Thyroid gland (tissue), 4 donors: ENCODE measurements at regions not wholly inside any gene's neighbourhood (a gene's known extent, or its start where the extent isn't known, plus 50 kb on each side); places are given as distances from the start of the nearest gene placed in this dataset.
"Not testable (repeated sequence)": the region's sequence is repeated elsewhere in the genome, so short reads cannot be mapped to it uniquely, and the experiment has no call there.

ENCODE experiments used
- DNase-seq, 2 donors: peaks; one replicate each; pipeline ENCODE4 v3.0.0-alpha.2; 2019
- H3K27ac ChIP-seq, 3 donors: fragments of 200-600 bp; sonication (generic); 1 replicate in 2 of 3; 2 replicates in 1 of 3; pipeline ENCODE4 v1.5.1; 2016 to 2019; ENCODE audit warnings: mild to moderate bottlenecking in 1 of 3, moderate library complexity in 1 of 3
- H3K27me3 ChIP-seq: fragments of 200-600 bp; sonication (generic); one replicate; pipeline ENCODE4 v1.5.1; 2019
- H3K36me3 ChIP-seq, 2 donors: fragments of 200-600 bp; sonication (generic); one replicate each; pipeline ENCODE4 v1.5.1; 2016 to 2019
- H3K4me1 ChIP-seq, 2 donors: fragments of 200-600 bp; sonication (generic); one replicate each; pipeline ENCODE4 v1.5.1; 2017 to 2019
- H3K4me3 ChIP-seq, 3 donors: fragments of 200-600 bp; sonication (generic); replicated peaks in 1 of 3; 1 replicate in 2 of 3; 2 replicates in 1 of 3; pipeline ENCODE4 v1.5.1; 2016; ENCODE audit warnings: mild to moderate bottlenecking in 1 of 3
- H3K9me3 ChIP-seq: fragments of 200-600 bp; sonication (generic); one replicate; pipeline ENCODE4 v1.5.1; 2017
- POLR2A ChIP-seq, 2 donors: fragments of 450-650 bp; IDR thresholded peaks; one replicate each; pipeline ENCODE4 v1.6.1; 2017; ENCODE audit warnings: antibody characterized with exemption in 2 of 2, mild to moderate bottlenecking in 2 of 2, moderate library complexity in 1 of 2
- WGBS, 2 donors: methylation state at CpG; one replicate each; pipeline ENCODE4 v1.1.5; 2017; 5-methylcytosine and 5-hydroxymethylcytosine counted together
- intact Hi-C: fragments of 100-400 bp; cut with DNase I; formaldehyde crosslinking; loops from one replicate; pipeline ENCODE4 v1.15.1; 2023
- TF ChIP-seq, protein P1 (sequence below), 6 experiments: fragments of 200-600 bp in 3 of 6; fragments of 450-650 bp in 3 of 6; sonication (generic) in 3 of 6; IDR thresholded peaks; one replicate each; pipeline ENCODE4 v1.5.1; 2016 to 2019; ENCODE audit warnings: antibody characterized with exemption in 6 of 6, mild to moderate bottlenecking in 2 of 6, inconsistent platforms in 1 of 6, moderate library complexity in 1 of 6

- no peak overlapping the region for H3K4me3 ChIP-seq
- no peaks in the 10 kb centered on the region for H3K9me3 ChIP-seq
- H3K27ac ChIP-seq, result no peak overlapping the region
- DNase-seq, result no peak
- WGBS, 2 donors, result 100% methylated on average over 2 of the region's 2 CpGs; no CpG with 5 or more reads in 1 of the 2 donors
- H3K27me3 ChIP-seq, result no peaks in the 10 kb centered on the region
- TF ChIP-seq, protein P1, sequence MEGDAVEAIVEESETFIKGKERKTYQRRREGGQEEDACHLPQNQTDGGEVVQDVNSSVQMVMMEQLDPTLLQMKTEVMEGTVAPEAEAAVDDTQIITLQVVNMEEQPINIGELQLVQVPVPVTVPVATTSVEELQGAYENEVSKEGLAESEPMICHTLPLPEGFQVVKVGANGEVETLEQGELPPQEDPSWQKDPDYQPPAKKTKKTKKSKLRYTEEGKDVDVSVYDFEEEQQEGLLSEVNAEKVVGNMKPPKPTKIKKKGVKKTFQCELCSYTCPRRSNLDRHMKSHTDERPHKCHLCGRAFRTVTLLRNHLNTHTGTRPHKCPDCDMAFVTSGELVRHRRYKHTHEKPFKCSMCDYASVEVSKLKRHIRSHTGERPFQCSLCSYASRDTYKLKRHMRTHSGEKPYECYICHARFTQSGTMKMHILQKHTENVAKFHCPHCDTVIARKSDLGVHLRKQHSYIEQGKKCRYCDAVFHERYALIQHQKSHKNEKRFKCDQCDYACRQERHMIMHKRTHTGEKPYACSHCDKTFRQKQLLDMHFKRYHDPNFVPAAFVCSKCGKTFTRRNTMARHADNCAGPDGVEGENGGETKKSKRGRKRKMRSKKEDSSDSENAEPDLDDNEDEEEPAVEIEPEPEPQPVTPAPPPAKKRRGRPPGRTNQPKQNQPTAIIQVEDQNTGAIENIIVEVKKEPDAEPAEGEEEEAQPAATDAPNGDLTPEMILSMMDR (IDR thresholded peaks at IDR 0.05), result no peak
- TF ChIP-seq POLR2A (IDR thresholded peaks at IDR 0.05), result no peak
- H3K36me3 ChIP-seq, result no peaks in the 10 kb centered on the region
- no peaks in the 10 kb centered on the region for H3K4me1 ChIP-seq
- intact Hi-C loops, result no loop called here
Observed at GRCh38 chrX:10685923-10686595, 65.7 kb upstream of the MID1 start.

- H3K4me3 ChIP-seq, H3K36me3 ChIP-seq, H3K9me3 ChIP-seq, intact Hi-C loops, DNase-seq, H3K4me1 ChIP-seq, H3K27me3 ChIP-seq, H3K27ac ChIP-seq: not testable (repeated sequence)
- 86 to 92% methylated on average over 4 of the region's 4 CpGs for WGBS, 2 donors
Observed at GRCh38 chrX:10691751-10692150, 71.4 kb upstream of the MID1 start.

DNA sequence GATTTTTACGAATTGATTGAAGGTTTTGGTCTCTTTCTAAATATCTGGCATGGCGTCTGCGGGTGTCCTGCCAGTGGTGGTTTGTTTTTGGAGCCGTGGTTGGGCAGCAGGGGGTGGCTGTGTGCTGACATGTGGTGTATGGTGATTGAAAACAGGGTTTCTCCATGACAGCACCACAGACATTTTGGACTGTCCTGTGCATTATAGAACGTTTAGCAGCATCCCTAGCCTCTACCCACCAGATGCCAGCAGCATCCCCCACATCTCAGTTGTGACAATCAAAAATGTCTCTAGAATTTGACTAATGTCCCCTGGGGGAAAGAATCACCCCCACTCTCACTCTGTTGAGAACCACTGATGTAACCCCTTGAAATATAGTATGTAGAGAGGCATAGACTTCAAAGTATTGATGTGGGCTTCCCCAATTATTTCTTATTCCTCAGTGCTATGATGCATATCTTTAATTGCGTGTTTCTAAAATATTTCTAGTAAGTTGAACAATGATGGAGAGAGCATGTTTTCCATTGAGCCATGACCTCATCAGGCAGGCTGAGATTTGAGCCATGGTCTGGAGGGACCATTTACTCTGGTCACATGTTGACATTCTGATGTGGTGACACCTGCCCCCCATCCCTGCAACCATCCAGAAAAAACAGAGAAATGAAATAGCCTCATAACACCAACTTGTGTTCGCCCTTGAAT, 77.4 kb upstream of the MID1 start:
- TF ChIP-seq POLR2A (IDR thresholded peaks at IDR 0.05), result no peak
- TF ChIP-seq, protein P1 (IDR thresholded peaks at IDR 0.05), result no peak
- 86% methylated on average over 7 of the region's 7 CpGs for WGBS, 2 donors

DNA sequence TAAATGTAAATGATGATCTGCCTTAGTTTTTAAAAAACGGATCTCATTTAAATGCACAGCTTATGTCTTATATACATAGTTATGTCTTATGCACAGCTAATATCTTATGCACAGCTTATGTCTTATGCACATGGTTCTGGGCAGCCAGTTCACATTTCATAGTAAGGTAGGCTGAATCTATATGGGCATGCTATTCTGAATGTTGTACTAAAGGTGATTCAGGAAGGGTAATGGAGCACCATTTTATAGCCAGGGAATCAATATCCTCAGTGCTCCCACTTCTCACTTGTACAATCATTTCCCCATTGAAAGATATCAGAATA, 77.9 kb upstream of the MID1 start:
- Histone ChIP-seq H3K9me3 (no peaks in the 10 kb centered on the region), H3K27ac (no peak overlapping the region), H3K36me3 (no peaks in the 10 kb centered on the region), H3K4me1 (no peaks in the 10 kb centered on the region), H3K4me3 (no peak overlapping the region), H3K27me3 (no peaks in the 10 kb centered on the region)
- TF ChIP-seq POLR2A (IDR thresholded peaks at IDR 0.05), result no peak
- TF ChIP-seq, protein P1 (IDR thresholded peaks at IDR 0.05), result no peak
- 94 to 100% methylated on average over 1 of the region's 1 CpG for WGBS, 2 donors
- intact Hi-C loops, result no loop called here
- no peak for DNase-seq

More for the DNA sequence above, 77.4 kb upstream of the MID1 start:
- H3K27ac ChIP-seq, result no peak overlapping the region
- intact Hi-C loops, result no loop called here
- H3K27me3 ChIP-seq, result no peaks in the 10 kb centered on the region
- no peaks in the 10 kb centered on the region for H3K36me3 ChIP-seq
- no peak for DNase-seq
- H3K9me3 ChIP-seq, result no peaks in the 10 kb centered on the region
- no peaks in the 10 kb centered on the region for H3K4me1 ChIP-seq
- no peak overlapping the region for H3K4me3 ChIP-seq

DNA sequence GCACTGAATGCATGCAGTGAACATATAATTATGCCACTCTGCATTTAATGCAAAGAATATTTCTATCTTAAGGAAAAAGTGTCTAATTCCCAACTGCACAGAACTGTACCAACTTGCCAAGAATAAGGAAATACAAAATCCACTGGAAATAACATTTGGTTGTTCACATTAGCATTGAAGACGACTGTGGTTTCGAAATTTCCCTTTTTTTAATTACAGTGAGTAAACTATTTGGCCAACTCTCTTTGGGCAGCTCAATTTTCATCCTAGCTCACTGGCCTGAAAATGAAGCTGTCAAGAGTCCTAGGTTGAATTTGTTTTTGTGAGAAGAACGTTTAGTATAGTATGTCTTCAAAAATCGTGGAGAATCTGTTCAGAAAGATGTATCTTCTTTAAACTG, 81.6 kb upstream of the MID1 start:
- WGBS, 2 donors, result 71 to 73% methylated on average over 4 of the region's 4 CpGs
- H3K4me3 ChIP-seq, result no peak overlapping the region
- intact Hi-C loops, result no loop called here
- DNase-seq, result no peak
- TF ChIP-seq, protein P1 (IDR thresholded peaks at IDR 0.05), result no peak
- TF ChIP-seq POLR2A (IDR thresholded peaks at IDR 0.05), result no peak
- no peaks in the 10 kb centered on the region for H3K36me3 ChIP-seq
- no peaks in the 10 kb centered on the region for H3K27me3 ChIP-seq
- H3K27ac ChIP-seq, result no peak overlapping the region
- H3K4me1 ChIP-seq, result no peaks in the 10 kb centered on the region
- H3K9me3 ChIP-seq, result no peaks in the 10 kb centered on the region

DNA sequence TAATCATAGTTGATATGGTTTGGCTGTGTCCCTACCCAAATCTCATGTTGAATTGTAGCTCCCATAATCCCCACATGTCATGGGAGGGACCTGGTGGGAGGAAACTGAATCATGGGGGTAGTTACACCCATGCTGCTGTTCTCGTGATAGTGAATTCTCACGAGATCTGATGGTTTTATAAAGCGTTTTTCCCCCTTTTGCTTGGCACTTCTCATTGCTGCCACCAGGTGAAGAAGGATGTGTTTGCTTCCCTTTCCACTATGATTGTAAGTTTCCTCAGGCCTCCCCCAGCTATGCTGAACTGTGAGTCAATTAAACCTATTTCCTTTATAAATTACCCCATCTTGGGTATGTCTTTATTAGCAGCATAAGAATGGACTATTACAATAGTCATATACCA, 86.0 kb upstream of the MID1 start:
- intact Hi-C loops, H3K9me3 ChIP-seq: not testable (repeated sequence)
- WGBS, 2 donors, result 90 to 94% methylated on average over 3 of the region's 3 CpGs

More for the DNA sequence above, 86.0 kb upstream of the MID1 start:
- DNase-seq, H3K4me3 ChIP-seq, H3K36me3 ChIP-seq, H3K27ac ChIP-seq, H3K27me3 ChIP-seq, H3K4me1 ChIP-seq: not testable (repeated sequence)
